Mesendoderm (in vitro differentiated cells): ENCODE measurements at regions not wholly inside any gene's neighbourhood (a gene's known extent, or its start where the extent isn't known, plus 50 kb on each side); places are given as distances from the start of the nearest gene placed in this dataset.

Experiments
- DNase-seq: peaks from one replicate; pipeline ENCODE4 v3.0.0; 2013
- H2AK5ac ChIP-seq: 2 replicates; pipeline ENCODE4 v1.6.1; 2013; ENCODE audit warnings: low read length, inconsistent platforms
- H2BK120ac ChIP-seq: 2 replicates; pipeline ENCODE4 v1.6.1; 2013; ENCODE audit warnings: low read depth, mild to moderate bottlenecking, low read length, moderate library complexity, mixed read lengths
- H2BK15ac ChIP-seq: replicated peaks from 2 replicates; pipeline ENCODE4 v1.6.1; 2013; ENCODE audit warnings: low read depth, mild to moderate bottlenecking, moderate library complexity
- H2BK5ac ChIP-seq: 2 replicates; pipeline ENCODE4 v1.6.1; 2013; ENCODE audit warnings: low read length, inconsistent platforms
- H3K18ac ChIP-seq: 2 replicates; pipeline ENCODE4 v1.6.1; 2013; ENCODE audit warnings: mild to moderate bottlenecking, low read length, mixed read lengths
- H3K23ac ChIP-seq: one replicate; pipeline ENCODE4 v1.6.1; 2013; ENCODE audit warnings: low read length
- H3K27ac ChIP-seq: 2 replicates; pipeline ENCODE4 v1.5.1; 2013; ENCODE audit warnings: low read depth, mild to moderate bottlenecking, inconsistent platforms, low read length, moderate library complexity
- H3K27me3 ChIP-seq: 2 replicates; pipeline ENCODE4 v1.6.1; 2013; ENCODE audit warnings: low read length, control low read depth, mild to moderate bottlenecking, inconsistent platforms; ENCODE audit not compliant: insufficient read depth, poor library complexity
- H3K36me3 ChIP-seq: 2 replicates; pipeline ENCODE4 v1.6.1; 2013; ENCODE audit warnings: low read length, inconsistent platforms; ENCODE audit not compliant: control insufficient read depth, insufficient read depth
- H3K4ac ChIP-seq: one replicate; pipeline ENCODE4 v1.6.1; 2013; ENCODE audit warnings: low read depth, mild to moderate bottlenecking, low read length, moderate library complexity
- H3K4me1 ChIP-seq: 2 replicates; pipeline ENCODE4 v1.6.1; 2013; ENCODE audit warnings: low read depth, low read length, inconsistent platforms; ENCODE audit not compliant: control insufficient read depth
- H3K4me2 ChIP-seq: 2 replicates; pipeline ENCODE4 v1.6.1; 2013; ENCODE audit warnings: low read length
- H3K4me3 ChIP-seq: 2 replicates; pipeline ENCODE4 v1.5.1; 2013; ENCODE audit warnings: mild to moderate bottlenecking, low read length
- H3K56ac ChIP-seq: one replicate; pipeline ENCODE4 v1.6.1; 2013; ENCODE audit warnings: low read length
- H3K79me1 ChIP-seq: 2 replicates; pipeline ENCODE4 v1.6.1; 2013; ENCODE audit warnings: low read length, inconsistent platforms
- H3K79me2 ChIP-seq: 2 replicates; pipeline ENCODE4 v1.6.1; 2013; ENCODE audit warnings: mild to moderate bottlenecking, low read length; ENCODE audit not compliant: control insufficient read depth, insufficient read depth
- H3K9ac ChIP-seq: 2 replicates; pipeline ENCODE4 v1.6.1; 2013; ENCODE audit warnings: low read length, inconsistent platforms
- H4K5ac ChIP-seq: one replicate; pipeline ENCODE4 v1.6.1; 2013; ENCODE audit warnings: low read length
- H4K8ac ChIP-seq: one replicate; pipeline ENCODE4 v1.6.1; 2013; ENCODE audit warnings: low read depth, mild to moderate bottlenecking, control low read depth, low read length, moderate library complexity
- WGBS: extraction: QIAGEN DNeasy Blood & Tissue Kit; methylation state at CpG from one replicate; pipeline ENCODE4 v1.1.7; 2013; ENCODE audit warnings: low lambda C conversion rate, missing lambda C conversion rate; ENCODE audit not compliant: insufficient coverage; ENCODE audit errors: extremely low coverage; 5-methylcytosine and 5-hydroxymethylcytosine counted together

DNA sequence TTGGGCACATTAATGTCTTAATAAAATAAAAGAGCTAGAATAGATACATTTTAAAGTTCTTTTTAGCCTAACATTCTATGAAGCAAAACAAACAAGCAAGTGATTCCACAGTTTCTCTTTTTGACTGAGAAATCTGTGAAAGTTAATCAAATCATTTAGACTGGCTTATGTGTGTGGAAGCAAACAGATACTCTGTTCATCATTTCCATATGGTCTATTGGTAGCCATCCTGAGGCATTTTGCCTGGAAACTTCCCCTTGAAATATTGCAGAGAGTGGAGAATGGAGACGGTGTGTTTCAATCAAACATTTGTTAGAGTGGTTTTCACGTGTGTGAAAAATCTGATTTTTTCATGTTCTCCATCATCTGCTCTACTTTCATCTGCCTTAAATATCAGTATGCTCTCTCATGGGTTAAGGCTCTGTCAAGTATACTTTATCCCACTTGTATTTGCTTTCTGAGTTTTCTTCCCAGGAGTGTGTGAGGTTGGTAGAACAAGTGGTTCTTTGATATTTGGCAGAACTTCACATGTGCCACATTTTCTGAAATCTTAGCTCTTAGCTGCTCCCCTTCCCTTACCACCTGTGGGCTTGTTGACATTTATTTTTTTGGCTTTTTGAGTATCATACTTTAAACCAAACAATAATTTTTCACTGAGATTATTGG is 139.1 kb upstream of the PTGFR start:
- no CpG with 5 or more reads among the region's 2 CpGs for WGBS
- H3K4me1 ChIP-seq, result no peaks in the 10 kb centered on the region
- H3K23ac ChIP-seq, result no peak overlapping the region
- DNase-seq, result no peak
- no peak overlapping the region for H2BK120ac ChIP-seq
- no peak overlapping the region for H3K18ac ChIP-seq
- no peak overlapping the region for H3K56ac ChIP-seq
- no peak overlapping the region for H3K4ac ChIP-seq
- H3K79me2 ChIP-seq, result no peaks in the 10 kb centered on the region
- no peak overlapping the region for H4K8ac ChIP-seq
- no peaks in the 10 kb centered on the region for H3K27me3 ChIP-seq
- H3K27ac ChIP-seq, result no peak overlapping the region
- H2BK5ac ChIP-seq, result no peak overlapping the region
- H3K79me1 ChIP-seq, result no peaks in the 10 kb centered on the region
- H3K9ac ChIP-seq, result no peak overlapping the region
- H2AK5ac ChIP-seq, result no peak overlapping the region
- no peak overlapping the region for H2BK15ac ChIP-seq
- H3K4me3 ChIP-seq, result no peak overlapping the region
- no peaks in the 10 kb centered on the region for H3K36me3 ChIP-seq
- H4K5ac ChIP-seq, result no peak overlapping the region
- H3K4me2 ChIP-seq, result no peak overlapping the region

DNA sequence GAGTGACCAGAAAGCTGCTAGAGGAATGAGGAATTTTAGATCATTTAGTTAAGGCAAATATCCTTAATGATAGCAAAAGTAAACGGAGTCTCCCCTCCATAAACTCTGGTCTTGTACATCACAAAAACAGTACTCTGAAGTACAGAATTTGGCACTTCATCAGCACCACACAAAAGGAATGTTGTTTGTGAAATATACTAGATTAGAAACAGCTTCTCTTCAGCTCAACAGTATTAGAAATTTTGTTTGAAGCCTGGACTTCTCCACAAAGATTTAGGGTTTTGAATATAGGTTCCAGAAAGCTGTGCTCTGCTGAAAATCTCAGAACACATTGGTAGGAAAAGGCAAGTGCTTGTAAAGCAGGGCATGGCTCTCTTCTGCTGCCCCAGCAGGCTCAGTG is 135.1 kb upstream of the PTGFR start:
- no CpG with 5 or more reads among the region's 1 CpG for WGBS
- H3K79me1 ChIP-seq, result no peaks in the 10 kb centered on the region
- no peak overlapping the region for H3K4me2 ChIP-seq
- H3K27me3 ChIP-seq, result no peaks in the 10 kb centered on the region
- H3K4me3 ChIP-seq, result no peak overlapping the region
- H2BK120ac ChIP-seq, result no peak overlapping the region
- no peak overlapping the region for H3K27ac ChIP-seq
- H2BK15ac ChIP-seq, result no peak overlapping the region
- no peak overlapping the region for H2AK5ac ChIP-seq
- DNase-seq, result no peak
- H4K5ac ChIP-seq, result no peak overlapping the region
- H3K9ac ChIP-seq, result no peak overlapping the region
- H3K18ac ChIP-seq, result no peak overlapping the region
- H3K79me2 ChIP-seq, result no peaks in the 10 kb centered on the region
- H3K4me1 ChIP-seq, result no peaks in the 10 kb centered on the region
- no peaks in the 10 kb centered on the region for H3K36me3 ChIP-seq
- H3K23ac ChIP-seq, result no peak overlapping the region
- no peak overlapping the region for H3K4ac ChIP-seq
- H3K56ac ChIP-seq, result no peak overlapping the region
- no peak overlapping the region for H2BK5ac ChIP-seq
- H4K8ac ChIP-seq, result no peak overlapping the region

DNA sequence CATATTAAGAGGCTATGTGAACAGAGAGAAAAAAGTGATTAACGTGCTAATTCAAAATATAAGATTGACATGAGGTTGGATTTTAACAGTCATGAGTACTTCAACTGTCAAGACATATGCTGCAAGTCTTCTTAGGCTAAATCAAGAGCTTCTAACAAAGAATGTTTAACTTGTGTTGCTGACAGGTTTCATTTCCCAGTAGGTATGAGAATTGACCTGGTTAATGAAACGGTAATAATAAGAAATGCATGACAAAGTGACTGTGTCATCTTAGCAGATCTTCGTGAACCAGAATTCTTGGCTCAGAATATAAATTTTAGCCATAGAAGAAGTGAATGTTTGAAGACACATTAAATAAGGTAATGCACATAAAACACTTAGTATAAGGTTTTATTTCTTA is 132.6 kb upstream of the PTGFR start:
- no peaks in the 10 kb centered on the region for H3K79me1 ChIP-seq
- H3K23ac ChIP-seq, result no peak overlapping the region
- H3K79me2 ChIP-seq, result no peaks in the 10 kb centered on the region
- WGBS, result no CpG with 5 or more reads among the region's 3 CpGs
- H3K4me2 ChIP-seq, result no peak overlapping the region
- H2BK15ac ChIP-seq, result no peak overlapping the region
- no peak overlapping the region for H3K4ac ChIP-seq
- H3K36me3 ChIP-seq, result no peaks in the 10 kb centered on the region
- no peak overlapping the region for H4K8ac ChIP-seq
- no peak overlapping the region for H2BK120ac ChIP-seq
- H3K4me3 ChIP-seq, result no peak overlapping the region
- no peaks in the 10 kb centered on the region for H3K27me3 ChIP-seq
- H3K4me1 ChIP-seq, result no peaks in the 10 kb centered on the region
- H3K9ac ChIP-seq, result no peak overlapping the region
- no peak overlapping the region for H3K27ac ChIP-seq
- H3K18ac ChIP-seq, result no peak overlapping the region
- no peak overlapping the region for H2AK5ac ChIP-seq
- no peak overlapping the region for H2BK5ac ChIP-seq
- H3K56ac ChIP-seq, result no peak overlapping the region
- DNase-seq, result no peak
- H4K5ac ChIP-seq, result no peak overlapping the region

DNA sequence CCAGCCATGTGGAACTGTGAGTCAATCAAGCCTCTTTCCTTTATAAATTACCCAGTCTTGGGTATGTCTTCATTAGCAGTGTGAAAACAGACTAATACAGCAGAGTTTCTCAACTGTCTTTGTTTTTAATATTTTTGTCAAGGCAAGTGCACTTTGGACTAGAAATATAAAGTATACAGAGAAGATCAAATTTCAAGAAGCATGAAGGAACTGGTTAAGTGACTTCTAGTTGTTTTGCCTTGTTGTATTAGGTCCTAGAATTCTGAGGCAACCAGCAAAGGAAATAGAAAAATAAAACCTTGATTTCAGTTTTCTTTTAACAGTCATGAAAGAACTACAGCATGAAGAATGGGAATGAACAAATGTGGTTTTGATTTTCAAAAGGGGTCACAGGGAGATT is 131.1 kb upstream of the PTGFR start:
- Histone ChIP-seq H2BK5ac (no peak overlapping the region), H3K79me2 (no peaks in the 10 kb centered on the region), H2BK120ac (no peak overlapping the region), H4K5ac (no peak overlapping the region), H3K23ac (no peak overlapping the region), H3K79me1 (no peaks in the 10 kb centered on the region), H3K4me3 (no peak overlapping the region), H2BK15ac (no peak overlapping the region), H3K18ac (no peak overlapping the region), H3K56ac (no peak overlapping the region), H3K36me3 (no peaks in the 10 kb centered on the region), H3K27me3 (no peaks in the 10 kb centered on the region), H3K4ac (no peak overlapping the region), H4K8ac (no peak overlapping the region), H2AK5ac (no peak overlapping the region), H3K4me1 (no peaks in the 10 kb centered on the region), H3K9ac (no peak overlapping the region), H3K4me2 (no peak overlapping the region), H3K27ac (no peak overlapping the region)
- no peak for DNase-seq

DNA sequence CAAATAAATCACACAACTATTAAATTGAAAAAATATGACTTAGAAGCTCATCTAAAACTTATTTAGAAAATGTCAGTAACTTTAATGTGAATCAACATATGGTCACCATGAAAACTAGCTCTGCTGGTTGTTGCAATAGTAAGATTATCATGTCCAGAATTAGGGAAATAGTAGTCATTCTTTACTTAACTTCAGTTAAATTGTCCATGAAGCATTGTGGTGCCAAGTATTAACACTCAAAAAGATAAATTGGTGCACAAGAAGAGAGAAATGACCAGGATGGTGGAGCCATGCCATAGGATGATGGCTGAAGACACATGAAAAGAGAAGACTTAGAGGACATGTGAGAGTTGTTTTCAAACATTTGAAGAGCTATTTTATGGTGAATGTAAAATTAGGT is 130.2 kb upstream of the PTGFR start:
- no peaks in the 10 kb centered on the region for H3K4me1 ChIP-seq
- H2AK5ac ChIP-seq, result no peak overlapping the region
- no peak overlapping the region for H3K4ac ChIP-seq
- no peak overlapping the region for H2BK5ac ChIP-seq
- no peak overlapping the region for H3K23ac ChIP-seq
- DNase-seq, result no peak
- H3K4me2 ChIP-seq, result no peak overlapping the region
- no peak overlapping the region for H4K8ac ChIP-seq
- H3K79me2 ChIP-seq, result no peaks in the 10 kb centered on the region
- no peak overlapping the region for H2BK15ac ChIP-seq
- H3K9ac ChIP-seq, result no peak overlapping the region
- H3K4me3 ChIP-seq, result no peak overlapping the region
- no peak overlapping the region for H4K5ac ChIP-seq
- H3K56ac ChIP-seq, result no peak overlapping the region
- no peak overlapping the region for H2BK120ac ChIP-seq
- H3K27me3 ChIP-seq, result no peaks in the 10 kb centered on the region
- H3K79me1 ChIP-seq, result no peaks in the 10 kb centered on the region
- H3K36me3 ChIP-seq, result no peaks in the 10 kb centered on the region
- no peak overlapping the region for H3K18ac ChIP-seq
- H3K27ac ChIP-seq, result no peak overlapping the region

DNA sequence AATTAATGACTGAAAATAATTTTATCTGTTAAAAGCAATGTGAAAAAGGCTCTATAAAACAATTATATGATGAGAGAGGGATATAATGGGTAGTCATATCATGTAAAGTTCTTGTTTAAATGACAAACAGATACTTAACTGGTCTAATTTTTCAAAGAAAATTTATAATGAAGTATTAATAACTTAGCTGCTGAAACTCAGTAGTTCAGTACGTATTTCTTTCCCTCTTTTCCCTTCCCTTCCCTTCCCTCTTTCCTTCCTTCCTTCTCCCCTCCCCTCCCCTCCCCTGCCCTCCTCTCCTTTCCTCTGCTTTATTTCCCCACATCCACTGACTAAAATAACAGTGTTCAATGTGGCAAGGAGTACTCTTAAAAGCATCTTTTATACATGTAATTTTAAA is 123.1 kb upstream of the PTGFR start:
- no peak overlapping the region for H3K18ac ChIP-seq
- no peak overlapping the region for H2BK120ac ChIP-seq
- H3K79me2 ChIP-seq, result no peaks in the 10 kb centered on the region
- no peak for DNase-seq
- no peak overlapping the region for H3K4me3 ChIP-seq
- no CpG with 5 or more reads among the region's 1 CpG for WGBS
- no peaks in the 10 kb centered on the region for H3K27me3 ChIP-seq
- H3K4me1 ChIP-seq, result no peaks in the 10 kb centered on the region
- H3K4ac ChIP-seq, result no peak overlapping the region
- H3K9ac ChIP-seq, result no peak overlapping the region
- no peak overlapping the region for H2BK5ac ChIP-seq
- no peak overlapping the region for H4K8ac ChIP-seq
- H3K36me3 ChIP-seq, result no peaks in the 10 kb centered on the region
- no peak overlapping the region for H3K27ac ChIP-seq
- H3K4me2 ChIP-seq, result no peak overlapping the region
- no peak overlapping the region for H3K23ac ChIP-seq
- H4K5ac ChIP-seq, result no peak overlapping the region
- H2AK5ac ChIP-seq, result no peak overlapping the region
- no peak overlapping the region for H2BK15ac ChIP-seq
- H3K56ac ChIP-seq, result no peak overlapping the region
- no peaks in the 10 kb centered on the region for H3K79me1 ChIP-seq
